ENCODE measurements at regions not wholly inside any gene's neighbourhood (a gene's known extent, or its start where the extent isn't known, plus 50 kb on each side); places are given as distances from the start of the nearest gene placed in this dataset.

DNA sequence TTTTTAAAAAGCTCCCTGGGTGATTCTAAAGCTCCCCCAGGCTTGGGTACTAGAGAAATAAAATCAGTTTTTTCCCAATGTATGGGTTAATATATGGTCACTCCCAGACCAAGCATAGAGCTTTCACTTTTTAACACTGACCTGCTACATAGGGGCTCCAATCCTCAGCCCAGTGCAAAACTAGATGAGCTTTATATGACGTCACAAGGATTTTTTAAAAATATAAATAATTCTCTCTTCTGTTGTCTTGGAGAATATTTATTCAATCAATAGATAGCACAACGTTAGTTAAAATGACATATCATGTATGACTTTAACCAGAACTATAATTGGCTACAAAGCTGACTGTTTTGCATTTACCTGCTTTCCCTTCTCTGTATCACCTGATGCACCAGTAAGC lies 137.9 kb upstream of the TMCC3 start:
- TF ChIP-seq, protein P1, sequence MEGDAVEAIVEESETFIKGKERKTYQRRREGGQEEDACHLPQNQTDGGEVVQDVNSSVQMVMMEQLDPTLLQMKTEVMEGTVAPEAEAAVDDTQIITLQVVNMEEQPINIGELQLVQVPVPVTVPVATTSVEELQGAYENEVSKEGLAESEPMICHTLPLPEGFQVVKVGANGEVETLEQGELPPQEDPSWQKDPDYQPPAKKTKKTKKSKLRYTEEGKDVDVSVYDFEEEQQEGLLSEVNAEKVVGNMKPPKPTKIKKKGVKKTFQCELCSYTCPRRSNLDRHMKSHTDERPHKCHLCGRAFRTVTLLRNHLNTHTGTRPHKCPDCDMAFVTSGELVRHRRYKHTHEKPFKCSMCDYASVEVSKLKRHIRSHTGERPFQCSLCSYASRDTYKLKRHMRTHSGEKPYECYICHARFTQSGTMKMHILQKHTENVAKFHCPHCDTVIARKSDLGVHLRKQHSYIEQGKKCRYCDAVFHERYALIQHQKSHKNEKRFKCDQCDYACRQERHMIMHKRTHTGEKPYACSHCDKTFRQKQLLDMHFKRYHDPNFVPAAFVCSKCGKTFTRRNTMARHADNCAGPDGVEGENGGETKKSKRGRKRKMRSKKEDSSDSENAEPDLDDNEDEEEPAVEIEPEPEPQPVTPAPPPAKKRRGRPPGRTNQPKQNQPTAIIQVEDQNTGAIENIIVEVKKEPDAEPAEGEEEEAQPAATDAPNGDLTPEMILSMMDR (IDR thresholded peaks at IDR 0.05), result no peak
- TF ChIP-seq EZH2phosphoT487 (IDR thresholded peaks at IDR 0.05), result no peak
- TF ChIP-seq EZH2 (IDR thresholded peaks at IDR 0.05), result no peak
